H9 (cell line): ENCODE measurements at regions not wholly inside any gene's neighbourhood (a gene's known extent, or its start where the extent isn't known, plus 50 kb on each side); places are given as distances from the start of the nearest gene placed in this dataset.

Experiments used
- DNase-seq: peaks from one replicate; pipeline ENCODE4 v3.0.0-alpha.2; 2017
- H2AFZ ChIP-seq: one replicate; pipeline ENCODE4 v1.6.1; 2013; ENCODE audit warnings: mild to moderate bottlenecking, low read length, control low read depth, moderate library complexity
- H2AK5ac ChIP-seq: 2 replicates; pipeline ENCODE4 v1.6.1; 2013; ENCODE audit warnings: low read length, control low read depth, mixed read lengths; ENCODE audit not compliant: insufficient read length
- H2BK120ac ChIP-seq: one replicate; pipeline ENCODE4 v1.6.1; 2013; ENCODE audit warnings: low read depth, mild to moderate bottlenecking, low read length, control low read depth, inconsistent platforms; ENCODE audit not compliant: poor library complexity, severe bottlenecking
- H2BK12ac ChIP-seq: 2 replicates; pipeline ENCODE4 v1.6.1; 2013; ENCODE audit warnings: low read length, control low read depth, mixed read lengths, low read depth; ENCODE audit not compliant: insufficient read length
- H2BK15ac ChIP-seq: 2 replicates; pipeline ENCODE4 v1.6.1; 2013; ENCODE audit warnings: low read depth, low read length, control low read depth
- H2BK20ac ChIP-seq: one replicate; pipeline ENCODE4 v1.6.1; 2013; ENCODE audit warnings: low read depth, mild to moderate bottlenecking, low read length, control low read depth, inconsistent platforms; ENCODE audit not compliant: poor library complexity, severe bottlenecking
- H2BK5ac ChIP-seq: 2 replicates; pipeline ENCODE4 v1.6.1; 2013; ENCODE audit warnings: low read length, control low read depth, mixed read lengths; ENCODE audit not compliant: insufficient read length
- H3K14ac ChIP-seq: 2 replicates; pipeline ENCODE4 v1.6.1; 2013; ENCODE audit warnings: low read length, control low read depth; ENCODE audit not compliant: insufficient read depth
- H3K18ac ChIP-seq: 2 replicates; pipeline ENCODE4 v1.6.1; 2013; ENCODE audit warnings: low read depth, mild to moderate bottlenecking, mixed read lengths, low read length, control low read depth; ENCODE audit not compliant: insufficient read length
- H3K23ac ChIP-seq: 2 replicates; pipeline ENCODE4 v1.6.1; 2013; ENCODE audit warnings: low read length, control low read depth, mixed read lengths, low read depth; ENCODE audit not compliant: insufficient read length
- H3K23me2 ChIP-seq: 2 replicates; pipeline ENCODE4 v1.6.1; 2013; ENCODE audit warnings: low read depth, mild to moderate bottlenecking, mixed read lengths, low read length, control low read depth; ENCODE audit not compliant: insufficient read length, poor library complexity, severe bottlenecking
- H3K27ac ChIP-seq: 2 replicates; pipeline ENCODE4 v1.5.1; 2013; ENCODE audit warnings: low read length, control low read depth, mixed read lengths, low read depth; ENCODE audit not compliant: insufficient read length
- H3K27me3 ChIP-seq: 2 replicates; pipeline ENCODE4 v1.6.1; 2013; ENCODE audit warnings: low read length, control low read depth, inconsistent platforms; ENCODE audit not compliant: insufficient read depth
- H3K4ac ChIP-seq: 2 replicates; pipeline ENCODE4 v1.6.1; 2013; ENCODE audit warnings: low read depth, mild to moderate bottlenecking, control low read depth, inconsistent platforms, low read length, moderate library complexity
- H3K4me1 ChIP-seq: 2 replicates; pipeline ENCODE4 v1.6.1; 2013; ENCODE audit warnings: low read length, control low read depth, inconsistent platforms; ENCODE audit not compliant: insufficient read depth
- H3K4me2 ChIP-seq: 2 replicates; pipeline ENCODE4 v1.6.1; 2013; ENCODE audit warnings: low read length, control low read depth, mixed read lengths; ENCODE audit not compliant: insufficient read length, insufficient read depth
- H3K56ac ChIP-seq: 2 replicates; pipeline ENCODE4 v1.6.1; 2013; ENCODE audit warnings: low read depth, mild to moderate bottlenecking, mixed read lengths, low read length, control low read depth; ENCODE audit not compliant: insufficient read length
- H3K79me1 ChIP-seq: 2 replicates; pipeline ENCODE4 v1.6.1; 2013; ENCODE audit warnings: low read depth, mild to moderate bottlenecking, moderate library complexity, low read length, control low read depth, inconsistent platforms; ENCODE audit not compliant: insufficient read depth, poor library complexity, severe bottlenecking
- H3K79me2 ChIP-seq: 2 replicates; pipeline ENCODE4 v1.6.1; 2013; ENCODE audit warnings: low read length, control low read depth, inconsistent platforms; ENCODE audit not compliant: insufficient read depth
- H3K9ac ChIP-seq: 2 replicates; pipeline ENCODE4 v1.6.1; 2013; ENCODE audit warnings: low read length, control low read depth, mixed read lengths; ENCODE audit not compliant: insufficient read length; ENCODE audit errors: extremely low read depth
- H3K9me3 ChIP-seq: one replicate; pipeline ENCODE4 v1.6.1; 2013; ENCODE audit warnings: low read depth, low read length, inconsistent platforms; ENCODE audit not compliant: control insufficient read depth
- H3T11ph ChIP-seq: one replicate; pipeline ENCODE4 v1.6.1; 2013; ENCODE audit warnings: mild to moderate bottlenecking, low read length, control low read depth, inconsistent platforms
- H4K20me1 ChIP-seq: one replicate; pipeline ENCODE4 v1.6.1; 2013; ENCODE audit not compliant: control insufficient read depth, insufficient read length, insufficient read depth
- H4K5ac ChIP-seq: 2 replicates; pipeline ENCODE4 v1.6.1; 2013; ENCODE audit warnings: low read depth, mild to moderate bottlenecking, mixed read lengths, low read length, control low read depth; ENCODE audit not compliant: insufficient read length
- H4K8ac ChIP-seq: replicated peaks from 2 replicates; pipeline ENCODE4 v1.6.1; 2013; ENCODE audit warnings: low read length, control low read depth, mixed read lengths, low read depth; ENCODE audit not compliant: insufficient read length
- H4K91ac ChIP-seq: 2 replicates; pipeline ENCODE4 v1.6.1; 2013; ENCODE audit warnings: low read depth, mild to moderate bottlenecking, moderate library complexity, mixed read lengths, low read length, control low read depth; ENCODE audit not compliant: insufficient read length
- H3K27ac Mint-ChIP-seq, 3 experiments: 2 replicates in 2 of 3; 3 replicates in 1 of 3; pipeline ENCODE4 v1.8.0; 2020 to 2021; ENCODE audit warnings: mixed read lengths in 3 of 3, mild to moderate bottlenecking in 1 of 3, moderate library complexity in 1 of 3
- H3K27me3 Mint-ChIP-seq: 2 replicates; pipeline ENCODE4 v1.8.0; 2021; ENCODE audit warnings: low read depth, mild to moderate bottlenecking, moderate library complexity, mixed read lengths
- H3K36me3 Mint-ChIP-seq, 3 experiments: 2 replicates in 2 of 3; 3 replicates in 1 of 3; pipeline ENCODE4 v1.8.0; 2020 to 2021; ENCODE audit warnings: low read depth in 3 of 3, mixed read lengths in 3 of 3; ENCODE audit not compliant: insufficient read depth in 1 of 3
- H3K4me1 Mint-ChIP-seq, 2 experiments: 2 replicates each; pipeline ENCODE4 v1.8.0; 2020; ENCODE audit warnings: mixed read lengths in 2 of 2
- H3K4me3 Mint-ChIP-seq, 2 experiments: 2 replicates in 1 of 2; 3 replicates in 1 of 2; pipeline ENCODE4 v1.8.0; 2020 to 2021; ENCODE audit warnings: mild to moderate bottlenecking in 2 of 2, mixed read lengths in 2 of 2, moderate library complexity in 1 of 2
- H3K9me3 Mint-ChIP-seq, 2 experiments: 2 replicates in 1 of 2; 3 replicates in 1 of 2; pipeline ENCODE4 v1.8.0; 2020; ENCODE audit warnings: mild to moderate bottlenecking in 2 of 2, mixed read lengths in 2 of 2, moderate library complexity in 1 of 2
- WGBS: extraction: QIAGEN DNeasy Blood & Tissue Kit; methylation state at CpG from one replicate; pipeline ENCODE4 v1.1.7; 2013; ENCODE audit warnings: missing lambda C conversion rate, low lambda C conversion rate, mixed read lengths; ENCODE audit not compliant: insufficient read length; ENCODE audit errors: extremely low coverage; 5-methylcytosine and 5-hydroxymethylcytosine counted together
- TF ChIP-seq, protein P1 (sequence below): fragments of 200-600 bp; sonication (generic); conservative IDR thresholded peaks from 3 replicates; pipeline ENCODE4 v1.8.0; 2021; ENCODE audit warnings: antibody characterized with exemption, mild to moderate bottlenecking

DNA sequence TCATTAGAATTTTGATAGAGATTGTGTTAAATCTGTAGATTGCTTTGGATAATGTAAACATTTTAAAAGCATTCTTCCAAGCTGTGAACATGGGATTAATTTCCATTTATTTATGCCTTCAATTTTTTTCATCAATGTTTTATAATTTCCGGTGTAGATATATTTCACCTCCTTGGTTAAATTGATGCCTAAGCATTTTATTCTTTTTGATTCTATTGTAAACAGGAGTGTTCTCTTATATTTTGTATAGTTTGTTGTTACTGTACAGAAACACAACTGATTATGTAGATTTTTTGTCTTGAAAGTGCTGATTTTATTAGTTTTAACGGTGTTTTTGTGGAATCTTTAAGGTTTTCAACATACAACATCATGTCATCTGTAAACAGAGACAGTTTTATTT, 355.0 kb downstream of the EDEM1 start:
- Mint-ChIP-seq H3K27ac (no peak overlapping the region), H3K4me1 (no peaks in the 10 kb centered on the region), H3K36me3 (peaks cover 2 to 21% (median 7%) of the 10 kb centered on the region in 3 experiments; a peak in 5 of 7 replicates), H3K9me3 (peaks cover 46% of the 10 kb centered on the region in 2 experiments), H3K27me3 (no peaks in the 10 kb centered on the region), H3K4me3 (no peak overlapping the region)
- Histone ChIP-seq H2AFZ (no peak overlapping the region), H4K8ac (no peak overlapping the region), H3K4me1 (no peaks in the 10 kb centered on the region; the same call in 1 of the 2 replicates), H3K79me2 (no peaks in the 10 kb centered on the region), H3K23ac (no peak overlapping the region), H3K4ac (no peak overlapping the region), H2BK12ac (no peak overlapping the region), H4K5ac (no peak overlapping the region), H2BK20ac (no peak overlapping the region), H3K27ac (no peak overlapping the region), H3K27me3 (no peaks in the 10 kb centered on the region), H3K9me3 (no peaks in the 10 kb centered on the region), H3K9ac (no peak overlapping the region), H3K18ac (no peak overlapping the region), H2BK5ac (no peak overlapping the region), H3K79me1 (no peaks in the 10 kb centered on the region), H4K91ac (no peak overlapping the region), H3K14ac (no peak overlapping the region), H2AK5ac (no peak overlapping the region), H2BK120ac (no peak overlapping the region), H3K4me2 (no peak overlapping the region), H3K56ac (no peak overlapping the region), H3K23me2 (no peaks in the 10 kb centered on the region), H2BK15ac (no peak overlapping the region), H4K20me1 (no peaks in the 10 kb centered on the region), H3T11ph (no peak overlapping the region)
- no peak for DNase-seq
- no CpG with 5 or more reads among the region's 2 CpGs for WGBS
- TF ChIP-seq, protein P1, sequence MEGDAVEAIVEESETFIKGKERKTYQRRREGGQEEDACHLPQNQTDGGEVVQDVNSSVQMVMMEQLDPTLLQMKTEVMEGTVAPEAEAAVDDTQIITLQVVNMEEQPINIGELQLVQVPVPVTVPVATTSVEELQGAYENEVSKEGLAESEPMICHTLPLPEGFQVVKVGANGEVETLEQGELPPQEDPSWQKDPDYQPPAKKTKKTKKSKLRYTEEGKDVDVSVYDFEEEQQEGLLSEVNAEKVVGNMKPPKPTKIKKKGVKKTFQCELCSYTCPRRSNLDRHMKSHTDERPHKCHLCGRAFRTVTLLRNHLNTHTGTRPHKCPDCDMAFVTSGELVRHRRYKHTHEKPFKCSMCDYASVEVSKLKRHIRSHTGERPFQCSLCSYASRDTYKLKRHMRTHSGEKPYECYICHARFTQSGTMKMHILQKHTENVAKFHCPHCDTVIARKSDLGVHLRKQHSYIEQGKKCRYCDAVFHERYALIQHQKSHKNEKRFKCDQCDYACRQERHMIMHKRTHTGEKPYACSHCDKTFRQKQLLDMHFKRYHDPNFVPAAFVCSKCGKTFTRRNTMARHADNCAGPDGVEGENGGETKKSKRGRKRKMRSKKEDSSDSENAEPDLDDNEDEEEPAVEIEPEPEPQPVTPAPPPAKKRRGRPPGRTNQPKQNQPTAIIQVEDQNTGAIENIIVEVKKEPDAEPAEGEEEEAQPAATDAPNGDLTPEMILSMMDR, result no peak
